GM12891 (cell line): ENCODE measurements at regions not wholly inside any gene's neighbourhood (a gene's known extent, or its start where the extent isn't known, plus 50 kb on each side); places are given as distances from the start of the nearest gene placed in this dataset.

Experiments
- PAX5 ChIP-seq: IDR thresholded peaks from 2 replicates; pipeline ENCODE4 v1.6.1; 2011; ENCODE audit warnings: low read length, moderate library complexity, mild to moderate bottlenecking; ENCODE audit not compliant: insufficient read depth, severe bottlenecking
- POLR2A ChIP-seq: IDR thresholded peaks from 2 replicates; pipeline ENCODE4 v1.6.1; 2011; ENCODE audit warnings: low read depth, low read length, control low read depth
- POLR2AphosphoS5 ChIP-seq: IDR thresholded peaks from 2 replicates; pipeline ENCODE4 v1.6.1; 2011; ENCODE audit warnings: low read depth, low read length, control low read depth
- SPI1 ChIP-seq: IDR thresholded peaks from 2 replicates; pipeline ENCODE4 v1.6.1; 2011; ENCODE audit warnings: low read depth, low read length, control low read depth
- TAF1 ChIP-seq: IDR thresholded peaks from 2 replicates; pipeline ENCODE4 v1.6.1; 2011; ENCODE audit warnings: low read depth, low read length, control low read depth

- no peak for TF ChIP-seq POLR2A
- TF ChIP-seq POLR2AphosphoS5, result no peak
- no peak for TF ChIP-seq SPI1
- no peak for TF ChIP-seq PAX5
- TF ChIP-seq TAF1, result no peak
Measured at GRCh38 chr3:153396581-153396980, 234.6 kb downstream of the RAP2B start.
